ENCODE measurements at regions not wholly inside any gene's neighbourhood (a gene's known extent, or its start where the extent isn't known, plus 50 kb on each side); places are given as distances from the start of the nearest gene placed in this dataset.

- Histone ChIP-seq H3K9me3 (ENCODE audit: control insufficient read depth, insufficient read depth, low read depth, low read length) (no peaks in the 10 kb centered on the region), H2AFZ (ENCODE audit: low read length) (no peak overlapping the region), H3K4me2 (ENCODE audit: extremely low read depth, insufficient read depth, low read length) (no peak overlapping the region), H3K9ac (ENCODE audit: insufficient read depth, low read length) (no peak overlapping the region), H3K79me2 (ENCODE audit: control insufficient read depth, insufficient read depth, low read length) (no peaks in the 10 kb centered on the region), H4K20me1 (ENCODE audit: control insufficient read depth, extremely low read depth, insufficient read depth, low read length) (no peaks in the 10 kb centered on the region), H3K4me3 (replicated peaks in 1 of 4; ENCODE audit: control extremely low read depth in 1 of 4, insufficient read depth in 1 of 4, low read depth in 3 of 4, low read length in 4 of 4) (no peak overlapping the region), H3K27ac (ENCODE audit: insufficient read depth, low read length) (no peak overlapping the region), H3K36me3 (ENCODE audit: control insufficient read depth, insufficient read depth, low read length) (no peaks in the 10 kb centered on the region), H3K4me1 (ENCODE audit: control insufficient read depth, extremely low read depth, insufficient read depth, low read length) (no peaks in the 10 kb centered on the region), H3K27me3 (ENCODE audit: control insufficient read depth, insufficient read depth, low read length) (no peaks in the 10 kb centered on the region)
- peak in 1 of 2 donors; percentile 67 for DNase-seq (ENCODE audit: low read depth in 2 of 2)
- TF ChIP-seq CTCF (conservative IDR thresholded peaks at IDR 0.05 in 1 of 2, IDR thresholded peaks at IDR 0.05 in 1 of 2; ENCODE audit: low read depth in 1 of 2, low read length in 2 of 2): no peak
- no peak for TF ChIP-seq EZH2 (IDR thresholded peaks at IDR 0.05; ENCODE audit: low read length, missing control alignments)
Measured at GRCh38 chr7:95693551-95694333, 78.6 kb upstream of the DYNC1I1 start.

GRCh38 chr7:95691464-95691863, 80.9 kb upstream of the DYNC1I1 start:
- no peak overlapping the region for H3K9ac ChIP-seq (ENCODE audit: insufficient read depth, low read length)
- H3K27me3 ChIP-seq (ENCODE audit: control insufficient read depth, insufficient read depth, low read length): no peaks in the 10 kb centered on the region
- H3K4me1 ChIP-seq (ENCODE audit: control insufficient read depth, extremely low read depth, insufficient read depth, low read length): no peaks in the 10 kb centered on the region
- DNase-seq (ENCODE audit: low read depth in 2 of 2): no peak
- TF ChIP-seq CTCF (conservative IDR thresholded peaks at IDR 0.05 in 1 of 2, IDR thresholded peaks at IDR 0.05 in 1 of 2; ENCODE audit: low read depth in 1 of 2, low read length in 2 of 2) (no peak), EZH2 (IDR thresholded peaks at IDR 0.05; ENCODE audit: low read length, missing control alignments) (no peak)
- no peak overlapping the region for H3K4me3 ChIP-seq (replicated peaks in 1 of 4; ENCODE audit: control extremely low read depth in 1 of 4, insufficient read depth in 1 of 4, low read depth in 3 of 4, low read length in 4 of 4)
- no peaks in the 10 kb centered on the region for H3K79me2 ChIP-seq (ENCODE audit: control insufficient read depth, insufficient read depth, low read length)
- H2AFZ ChIP-seq (ENCODE audit: low read length): no peak overlapping the region
- no peaks in the 10 kb centered on the region for H3K9me3 ChIP-seq (ENCODE audit: control insufficient read depth, insufficient read depth, low read depth, low read length)
- H3K27ac ChIP-seq (ENCODE audit: insufficient read depth, low read length): no peak overlapping the region
- no peaks in the 10 kb centered on the region for H4K20me1 ChIP-seq (ENCODE audit: control insufficient read depth, extremely low read depth, insufficient read depth, low read length)
- H3K4me2 ChIP-seq (ENCODE audit: extremely low read depth, insufficient read depth, low read length): no peak overlapping the region
- H3K36me3 ChIP-seq (ENCODE audit: control insufficient read depth, insufficient read depth, low read length): no peaks in the 10 kb centered on the region

GRCh38 chr7:95690367-95690947, 81.9 kb upstream of the DYNC1I1 start:
- no peaks in the 10 kb centered on the region for H3K9me3 ChIP-seq (ENCODE audit: control insufficient read depth, insufficient read depth, low read depth, low read length)
- H2AFZ ChIP-seq (ENCODE audit: low read length): no peak overlapping the region
- no peak overlapping the region for H3K4me2 ChIP-seq (ENCODE audit: extremely low read depth, insufficient read depth, low read length)
- DNase-seq (ENCODE audit: low read depth in 2 of 2): peak; percentile 38 to 66
- H3K36me3 ChIP-seq (ENCODE audit: control insufficient read depth, insufficient read depth, low read length): no peaks in the 10 kb centered on the region
- no peak overlapping the region for H3K27ac ChIP-seq (ENCODE audit: insufficient read depth, low read length)
- H3K79me2 ChIP-seq (ENCODE audit: control insufficient read depth, insufficient read depth, low read length): no peaks in the 10 kb centered on the region
- TF ChIP-seq EZH2 (IDR thresholded peaks at IDR 0.05; ENCODE audit: low read length, missing control alignments): no peak
- TF ChIP-seq CTCF (conservative IDR thresholded peaks at IDR 0.05 in 1 of 2, IDR thresholded peaks at IDR 0.05 in 1 of 2; ENCODE audit: low read depth in 1 of 2, low read length in 2 of 2): peak; percentile 58 to 65
- H4K20me1 ChIP-seq (ENCODE audit: control insufficient read depth, extremely low read depth, insufficient read depth, low read length): no peaks in the 10 kb centered on the region
- H3K4me3 ChIP-seq (replicated peaks in 1 of 4; ENCODE audit: control extremely low read depth in 1 of 4, insufficient read depth in 1 of 4, low read depth in 3 of 4, low read length in 4 of 4): no peak overlapping the region
- no peak overlapping the region for H3K9ac ChIP-seq (ENCODE audit: insufficient read depth, low read length)
- H3K27me3 ChIP-seq (ENCODE audit: control insufficient read depth, insufficient read depth, low read length): no peaks in the 10 kb centered on the region
- H3K4me1 ChIP-seq (ENCODE audit: control insufficient read depth, extremely low read depth, insufficient read depth, low read length): no peaks in the 10 kb centered on the region

Data from fibroblast of lung (primary cell).